ENCODE measurements at regions not wholly inside any gene's neighbourhood (a gene's known extent, or its start where the extent isn't known, plus 50 kb on each side); places are given as distances from the start of the nearest gene placed in this dataset.

GRCh38 chr15:29480278-29480677 is 210.7 kb upstream of the NSMCE3 start:
- Histone ChIP-seq H3K4me3 (no peak overlapping the region), H3K9me3 (no peaks in the 10 kb centered on the region), H3K27ac (no peak overlapping the region), H3K4me2 (no peak overlapping the region), H3K4me1 (no peaks in the 10 kb centered on the region)
- TF ChIP-seq, protein P1, sequence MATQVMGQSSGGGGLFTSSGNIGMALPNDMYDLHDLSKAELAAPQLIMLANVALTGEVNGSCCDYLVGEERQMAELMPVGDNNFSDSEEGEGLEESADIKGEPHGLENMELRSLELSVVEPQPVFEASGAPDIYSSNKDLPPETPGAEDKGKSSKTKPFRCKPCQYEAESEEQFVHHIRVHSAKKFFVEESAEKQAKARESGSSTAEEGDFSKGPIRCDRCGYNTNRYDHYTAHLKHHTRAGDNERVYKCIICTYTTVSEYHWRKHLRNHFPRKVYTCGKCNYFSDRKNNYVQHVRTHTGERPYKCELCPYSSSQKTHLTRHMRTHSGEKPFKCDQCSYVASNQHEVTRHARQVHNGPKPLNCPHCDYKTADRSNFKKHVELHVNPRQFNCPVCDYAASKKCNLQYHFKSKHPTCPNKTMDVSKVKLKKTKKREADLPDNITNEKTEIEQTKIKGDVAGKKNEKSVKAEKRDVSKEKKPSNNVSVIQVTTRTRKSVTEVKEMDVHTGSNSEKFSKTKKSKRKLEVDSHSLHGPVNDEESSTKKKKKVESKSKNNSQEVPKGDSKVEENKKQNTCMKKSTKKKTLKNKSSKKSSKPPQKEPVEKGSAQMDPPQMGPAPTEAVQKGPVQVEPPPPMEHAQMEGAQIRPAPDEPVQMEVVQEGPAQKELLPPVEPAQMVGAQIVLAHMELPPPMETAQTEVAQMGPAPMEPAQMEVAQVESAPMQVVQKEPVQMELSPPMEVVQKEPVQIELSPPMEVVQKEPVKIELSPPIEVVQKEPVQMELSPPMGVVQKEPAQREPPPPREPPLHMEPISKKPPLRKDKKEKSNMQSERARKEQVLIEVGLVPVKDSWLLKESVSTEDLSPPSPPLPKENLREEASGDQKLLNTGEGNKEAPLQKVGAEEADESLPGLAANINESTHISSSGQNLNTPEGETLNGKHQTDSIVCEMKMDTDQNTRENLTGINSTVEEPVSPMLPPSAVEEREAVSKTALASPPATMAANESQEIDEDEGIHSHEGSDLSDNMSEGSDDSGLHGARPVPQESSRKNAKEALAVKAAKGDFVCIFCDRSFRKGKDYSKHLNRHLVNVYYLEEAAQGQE (IDR thresholded peaks at IDR 0.05): no peak
- no peak for TF ChIP-seq HDAC2 (IDR thresholded peaks at IDR 0.05)
- TF ChIP-seq RFX5 (IDR thresholded peaks at IDR 0.05): no peak
- no peak for TF ChIP-seq NFE2L2 (conservative IDR thresholded peaks at IDR 0.05; ENCODE audit: low read length)
- ATAC-seq (no peak), FAIRE-seq (no peak), DNase-seq (ENCODE audit: low read depth in 1 of 2, low spot score in 1 of 2) (no peak)
- ChIA-PET POLR2A (no interaction called here), CTCF (interaction anchor here (0.7 to 1.3 kb wide), 2 partner anchors 12 to 23 kb away, joined by 3 read pairs; no protein-coding TSS in a partner anchor)
- 27% methylated on average over 8 of the region's 8 CpGs for WGBS (ENCODE audit: missing lambda C conversion rate)

GRCh38 chr15:29477256-29477655 is 207.6 kb upstream of the NSMCE3 start:
- DNase-seq (ENCODE audit: low read depth in 1 of 2, low spot score in 1 of 2): no peak
- TF ChIP-seq ZNF302 (CRISPR knock-in tag; IDR thresholded peaks at IDR 0.05) (no peak), NFE2L2 (conservative IDR thresholded peaks at IDR 0.05; ENCODE audit: low read length) (no peak), EP300 (IDR thresholded peaks at IDR 0.05) (no peak), POLR2A (IDR thresholded peaks at IDR 0.05; ENCODE audit: low read length) (no peak), ELK1 (IDR thresholded peaks at IDR 0.05; ENCODE audit: low read depth, low read length) (no peak), HOXA7 (CRISPR knock-in tag; IDR thresholded peaks at IDR 0.05) (no peak), BHLHE40 (IDR thresholded peaks at IDR 0.05; ENCODE audit: low read depth, low read length) (no peak), NR3C1 (IDR thresholded peaks at IDR 0.05) (no peak), POLR2AphosphoS2 (conservative IDR thresholded peaks at IDR 0.05; ENCODE audit: low read length) (no peak), RNF2 (IDR thresholded peaks at IDR 0.05; ENCODE audit: borderline replicate concordance, low read depth) (no peak), RCOR1 (IDR thresholded peaks at IDR 0.05; ENCODE audit: low read depth, low read length) (no peak), ZC3H11A (IDR thresholded peaks at IDR 0.05) (no peak), HOXB5 (CRISPR knock-in tag; IDR thresholded peaks at IDR 0.05) (no peak)
- ChIA-PET POLR2A (no interaction called here), CTCF (interaction anchor here (0.7 kb wide), 1 partner anchor 52 kb away, joined by 3 read pairs; no protein-coding TSS in a partner anchor)
- 57% methylated on average over 2 of the region's 2 CpGs for WGBS (ENCODE audit: missing lambda C conversion rate)
- no peaks in the 10 kb centered on the region for H3K9me3 ChIP-seq
- no peaks in the 10 kb centered on the region for H3K4me1 ChIP-seq
- FAIRE-seq: no peak
- no peak for ATAC-seq
- no peak overlapping the region for H3K4me3 ChIP-seq
- H3K4me2 ChIP-seq: no peak overlapping the region
- H3K27ac ChIP-seq: no peak overlapping the region

DNA sequence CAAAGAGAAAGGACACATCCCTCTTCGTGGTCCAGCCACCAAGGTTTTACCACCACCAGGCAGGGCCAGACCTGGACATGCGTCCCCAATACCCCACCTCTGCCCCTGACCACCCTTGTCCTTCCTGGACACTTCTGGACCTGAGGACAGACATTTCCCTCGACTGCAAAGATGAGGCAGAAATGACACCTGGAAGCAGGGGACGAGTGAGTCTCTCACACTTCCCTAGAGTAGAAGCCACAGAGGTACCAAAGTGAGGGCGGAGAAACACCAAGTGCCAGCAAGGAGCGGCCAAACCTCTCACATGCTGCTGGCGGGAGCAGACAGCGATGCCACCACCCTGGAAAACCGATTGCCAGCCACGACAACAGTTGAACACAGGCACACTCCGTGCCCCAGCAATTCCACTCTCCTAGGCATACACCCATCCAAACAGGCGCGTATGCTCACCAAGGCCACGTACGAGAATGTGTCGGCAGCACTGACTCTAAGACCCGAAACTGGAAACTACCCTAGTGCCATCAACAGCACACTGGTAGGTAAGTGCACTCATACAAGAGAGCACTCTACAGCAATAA is 207.0 kb upstream of the NSMCE3 start:
- ATAC-seq: no peak
- Histone ChIP-seq H3K9me3 (no peaks in the 10 kb centered on the region), H3K4me3 (no peak overlapping the region), H3K4me1 (peaks cover 3% of the 10 kb centered on the region; the same call in 2 of the 3 replicates), H3K27ac (no peak overlapping the region), H3K4me2 (no peak overlapping the region)
- POLR2A ChIA-PET: no interaction called here
- WGBS (ENCODE audit: missing lambda C conversion rate): 58% methylated on average over 17 of the region's 17 CpGs
- no peak for DNase-seq (ENCODE audit: low read depth in 1 of 2, low spot score in 1 of 2)
- CTCF ChIA-PET: no interaction called here
- no peak for TF ChIP-seq CHD4 (IDR thresholded peaks at IDR 0.05; ENCODE audit: borderline replicate concordance)
- TF ChIP-seq, protein P2, sequence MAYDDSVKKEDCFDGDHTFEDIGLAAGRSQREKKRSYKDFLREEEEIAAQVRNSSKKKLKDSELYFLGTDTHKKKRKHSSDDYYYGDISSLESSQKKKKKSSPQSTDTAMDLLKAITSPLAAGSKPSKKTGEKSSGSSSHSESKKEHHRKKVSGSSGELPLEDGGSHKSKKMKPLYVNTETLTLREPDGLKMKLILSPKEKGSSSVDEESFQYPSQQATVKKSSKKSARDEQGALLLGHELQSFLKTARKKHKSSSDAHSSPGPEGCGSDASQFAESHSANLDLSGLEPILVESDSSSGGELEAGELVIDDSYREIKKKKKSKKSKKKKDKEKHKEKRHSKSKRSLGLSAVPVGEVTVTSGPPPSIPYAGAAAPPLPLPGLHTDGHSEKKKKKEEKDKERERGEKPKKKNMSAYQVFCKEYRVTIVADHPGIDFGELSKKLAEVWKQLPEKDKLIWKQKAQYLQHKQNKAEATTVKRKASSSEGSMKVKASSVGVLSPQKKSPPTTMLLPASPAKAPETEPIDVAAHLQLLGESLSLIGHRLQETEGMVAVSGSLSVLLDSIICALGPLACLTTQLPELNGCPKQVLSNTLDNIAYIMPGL (CRISPR knock-in tag; IDR thresholded peaks at IDR 0.05; ENCODE audit: borderline replicate concordance): no peak
- TF ChIP-seq ZFP36 (IDR thresholded peaks at IDR 0.05; ENCODE audit: borderline replicate concordance, partially characterized antibody): no peak
- TF ChIP-seq POLR2AphosphoS2 (conservative IDR thresholded peaks at IDR 0.05; ENCODE audit: low read length): no peak
- no peak for TF ChIP-seq CBX2 (IDR thresholded peaks at IDR 0.05; ENCODE audit: borderline replicate concordance, low read depth)
- TF ChIP-seq JUN (IDR thresholded peaks at IDR 0.05): no peak
- no peak for TF ChIP-seq CBX8 (IDR thresholded peaks at IDR 0.05)
- TF ChIP-seq, protein P3, sequence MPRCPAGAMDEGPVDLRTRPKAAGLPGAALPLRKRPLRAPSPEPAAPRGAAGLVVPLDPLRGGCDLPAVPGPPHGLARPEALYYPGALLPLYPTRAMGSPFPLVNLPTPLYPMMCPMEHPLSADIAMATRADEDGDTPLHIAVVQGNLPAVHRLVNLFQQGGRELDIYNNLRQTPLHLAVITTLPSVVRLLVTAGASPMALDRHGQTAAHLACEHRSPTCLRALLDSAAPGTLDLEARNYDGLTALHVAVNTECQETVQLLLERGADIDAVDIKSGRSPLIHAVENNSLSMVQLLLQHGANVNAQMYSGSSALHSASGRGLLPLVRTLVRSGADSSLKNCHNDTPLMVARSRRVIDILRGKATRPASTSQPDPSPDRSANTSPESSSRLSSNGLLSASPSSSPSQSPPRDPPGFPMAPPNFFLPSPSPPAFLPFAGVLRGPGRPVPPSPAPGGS (IDR thresholded peaks at IDR 0.05): no peak
- TF ChIP-seq HOXB5 (CRISPR knock-in tag; IDR thresholded peaks at IDR 0.05): no peak
- TF ChIP-seq, protein P4, sequence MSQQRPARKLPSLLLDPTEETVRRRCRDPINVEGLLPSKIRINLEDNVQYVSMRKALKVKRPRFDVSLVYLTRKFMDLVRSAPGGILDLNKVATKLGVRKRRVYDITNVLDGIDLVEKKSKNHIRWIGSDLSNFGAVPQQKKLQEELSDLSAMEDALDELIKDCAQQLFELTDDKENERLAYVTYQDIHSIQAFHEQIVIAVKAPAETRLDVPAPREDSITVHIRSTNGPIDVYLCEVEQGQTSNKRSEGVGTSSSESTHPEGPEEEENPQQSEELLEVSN (IDR thresholded peaks at IDR 0.05; ENCODE audit: borderline replicate concordance, low read depth): no peak
- no peak for TF ChIP-seq MAZ (IDR thresholded peaks at IDR 0.05; ENCODE audit: borderline replicate concordance, low read depth, low read length)
- TF ChIP-seq RNF2 (IDR thresholded peaks at IDR 0.05; ENCODE audit: borderline replicate concordance, low read depth): no peak
- FAIRE-seq: no peak
